Esophagus muscularis mucosa (tissue), 3 donors: ENCODE measurements at regions not wholly inside any gene's neighbourhood (a gene's known extent, or its start where the extent isn't known, plus 50 kb on each side); places are given as distances from the start of the nearest gene placed in this dataset.

Source experiments
- CTCF ChIP-seq, 3 experiments: fragments of 200-600 bp in 2 of 3; fragments of 450-650 bp in 1 of 3; sonication (generic) in 2 of 3; IDR thresholded peaks; one replicate each; pipeline ENCODE4 v1.5.1; 2017 to 2019; ENCODE audit warnings: antibody characterized with exemption in 3 of 3, mild to moderate bottlenecking in 2 of 3, moderate library complexity in 1 of 3
- POLR2A ChIP-seq: fragments of 450-650 bp; IDR thresholded peaks from one replicate; pipeline ENCODE4 v1.6.1; 2017; ENCODE audit warnings: antibody characterized with exemption, moderate library complexity, mild to moderate bottlenecking, low read depth

GRCh38 chr2:64220265-64220664 is 76.0 kb upstream of the PELI1 start:
- TF ChIP-seq CTCF (IDR thresholded peaks at IDR 0.05) (no peak), POLR2A (no peak)
